DMS53 treated with DMSO at 0.1 percent for 48 hours (cell line): ENCODE measurements at regions not wholly inside any gene's neighbourhood (a gene's known extent, or its start where the extent isn't known, plus 50 kb on each side); places are given as distances from the start of the nearest gene placed in this dataset.

ENCODE experiments used
- DNase-seq: peaks from one replicate; lab custom pipeline; 2025; ENCODE audit not compliant: unreplicated experiment; lab: John Stamatoyannopoulos, UW

DNA sequence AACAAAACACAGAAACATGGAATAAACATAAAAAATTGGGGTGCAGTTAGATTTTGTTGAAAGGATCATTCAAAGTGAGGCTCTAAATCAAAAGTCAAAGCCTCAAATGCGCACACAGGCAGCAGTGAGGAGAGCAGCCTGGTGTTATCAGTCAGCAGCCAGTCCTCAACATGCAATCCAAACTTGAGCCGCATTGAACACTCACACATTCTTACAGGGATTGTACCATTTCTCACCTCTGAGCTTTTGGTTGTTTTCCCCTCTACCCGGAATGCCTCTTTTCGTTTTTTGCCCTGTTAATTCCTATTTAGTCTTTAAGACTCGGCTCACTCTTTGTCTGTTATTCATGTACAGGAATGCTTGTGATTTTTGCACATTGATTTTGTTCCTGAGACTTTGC, 81.1 kb upstream of the PUM3 start:
- no peak for DNase-seq

GRCh38 chr9:2924380-2924768, 80.5 kb upstream of the PUM3 start:
- no peak for DNase-seq

DNA sequence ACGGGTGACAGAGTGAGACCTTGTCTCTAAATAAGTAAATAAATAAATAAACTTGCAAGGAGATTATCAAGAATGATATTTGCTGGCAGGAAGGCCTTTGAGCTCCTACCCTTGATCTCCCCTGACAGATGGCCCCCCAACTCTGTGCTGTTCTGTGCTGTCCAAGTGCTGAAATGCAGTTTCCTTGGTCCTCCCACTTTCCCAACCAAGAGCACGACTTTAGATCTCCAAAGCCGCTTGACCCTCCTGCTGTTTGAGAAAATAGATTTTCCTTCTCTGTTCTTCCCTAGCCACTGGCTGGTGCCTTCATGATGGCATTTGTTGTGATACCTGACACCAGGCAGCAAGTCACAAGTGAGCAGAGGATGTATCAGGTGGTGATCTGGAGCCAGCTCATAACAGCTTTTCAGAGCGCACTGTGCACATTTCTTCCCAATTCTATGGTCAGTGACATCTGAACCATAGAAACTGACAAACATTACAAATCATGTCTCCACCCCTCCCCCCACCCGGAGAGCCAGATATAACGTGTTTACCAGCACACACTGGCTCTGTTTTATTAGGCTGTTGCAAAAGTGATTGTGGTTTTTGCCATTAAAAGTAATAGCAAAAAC, 80.0 kb upstream of the PUM3 start:
- no peak for DNase-seq

GRCh38 chr9:2919347-2919746, 75.5 kb upstream of the PUM3 start:
- DNase-seq = no peak

DNA sequence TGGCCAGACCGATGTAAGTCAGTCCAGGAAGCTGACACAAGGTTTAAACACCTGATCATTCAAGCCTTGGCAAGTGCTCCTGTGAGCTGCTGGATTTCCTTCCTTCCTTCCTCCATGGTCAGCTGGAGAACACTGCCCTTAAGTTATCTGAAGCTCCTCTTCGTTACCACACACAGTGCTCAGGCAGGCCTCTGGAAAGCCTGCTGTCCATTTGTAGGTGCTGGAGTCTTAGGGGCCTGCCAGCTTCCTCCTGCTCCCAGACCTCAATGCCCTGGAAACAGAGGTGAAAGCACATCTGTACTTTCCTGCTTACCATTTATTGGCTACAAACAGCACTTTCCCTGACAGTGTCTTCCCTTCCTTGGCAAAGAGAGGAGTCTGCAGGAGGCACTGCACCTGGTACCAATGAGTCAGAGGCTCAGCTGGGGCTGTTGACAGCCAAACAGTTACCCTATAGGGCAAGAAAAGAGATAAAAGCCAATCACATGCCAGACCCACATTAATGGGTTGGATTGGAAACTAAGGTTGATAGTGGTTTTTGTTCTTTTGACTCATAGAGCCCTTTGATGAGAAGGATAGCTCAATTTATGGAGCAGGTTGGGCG, 72.6 kb upstream of the PUM3 start:
- no peak for DNase-seq

DNA sequence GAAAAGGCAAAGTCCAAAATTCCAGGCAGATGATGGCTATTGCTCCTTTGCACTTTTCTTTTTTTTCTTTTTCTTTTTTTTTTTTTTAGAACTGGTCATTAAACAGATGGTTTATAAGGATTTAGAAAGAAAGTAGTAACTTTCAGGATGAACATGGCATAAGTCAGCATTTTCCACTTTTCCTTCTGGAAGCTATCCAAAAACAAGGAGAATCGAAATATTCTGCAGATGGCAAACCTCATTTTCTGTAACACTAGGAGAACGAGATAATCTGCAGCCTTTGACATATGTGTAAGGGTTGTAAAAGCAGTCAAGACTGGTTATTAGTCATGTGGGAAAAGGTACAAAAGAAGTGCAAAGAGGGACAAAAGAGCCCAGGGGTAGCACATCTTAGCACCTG, 69.1 kb upstream of the PUM3 start:
- no peak for DNase-seq

DNA sequence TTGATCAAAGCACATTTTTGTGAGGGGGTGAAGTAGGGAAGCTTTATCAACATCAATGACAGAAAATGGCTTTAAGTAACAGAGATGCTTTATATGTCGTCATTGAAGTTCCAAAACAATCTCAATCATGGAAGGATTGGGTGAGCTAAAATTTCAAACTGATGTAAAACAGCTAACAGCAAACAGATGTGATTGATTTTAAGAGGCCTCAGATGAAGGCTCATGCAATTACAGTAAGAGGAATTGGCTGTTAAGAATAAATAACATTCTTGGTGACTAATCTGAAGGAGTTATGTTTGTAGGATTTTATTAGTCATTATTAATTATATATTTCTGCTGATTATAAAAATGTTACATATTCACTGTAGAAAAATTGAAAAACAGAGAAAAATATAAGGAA, 63.5 kb upstream of the PUM3 start:
- DNase-seq = no peak

- DNase-seq = no peak
Measured at GRCh38 chr9:2904242-2904930, 60.5 kb upstream of the PUM3 start.
